GM12873 (cell line): ENCODE measurements at regions not wholly inside any gene's neighbourhood (a gene's known extent, or its start where the extent isn't known, plus 50 kb on each side); places are given as distances from the start of the nearest gene placed in this dataset.

Experiments used
- TF ChIP-seq, protein P1 (sequence below): IDR thresholded peaks from 2 replicates; pipeline ENCODE4 v1.5.1; 2012; ENCODE audit warnings: low read depth, mild to moderate bottlenecking, moderate library complexity, low read length, control low read depth; ENCODE audit not compliant: insufficient read depth; ENCODE audit errors: missing control alignments

- TF ChIP-seq, protein P1, sequence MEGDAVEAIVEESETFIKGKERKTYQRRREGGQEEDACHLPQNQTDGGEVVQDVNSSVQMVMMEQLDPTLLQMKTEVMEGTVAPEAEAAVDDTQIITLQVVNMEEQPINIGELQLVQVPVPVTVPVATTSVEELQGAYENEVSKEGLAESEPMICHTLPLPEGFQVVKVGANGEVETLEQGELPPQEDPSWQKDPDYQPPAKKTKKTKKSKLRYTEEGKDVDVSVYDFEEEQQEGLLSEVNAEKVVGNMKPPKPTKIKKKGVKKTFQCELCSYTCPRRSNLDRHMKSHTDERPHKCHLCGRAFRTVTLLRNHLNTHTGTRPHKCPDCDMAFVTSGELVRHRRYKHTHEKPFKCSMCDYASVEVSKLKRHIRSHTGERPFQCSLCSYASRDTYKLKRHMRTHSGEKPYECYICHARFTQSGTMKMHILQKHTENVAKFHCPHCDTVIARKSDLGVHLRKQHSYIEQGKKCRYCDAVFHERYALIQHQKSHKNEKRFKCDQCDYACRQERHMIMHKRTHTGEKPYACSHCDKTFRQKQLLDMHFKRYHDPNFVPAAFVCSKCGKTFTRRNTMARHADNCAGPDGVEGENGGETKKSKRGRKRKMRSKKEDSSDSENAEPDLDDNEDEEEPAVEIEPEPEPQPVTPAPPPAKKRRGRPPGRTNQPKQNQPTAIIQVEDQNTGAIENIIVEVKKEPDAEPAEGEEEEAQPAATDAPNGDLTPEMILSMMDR = no peak
Measured at GRCh38 chr2:171266102-171266501, 105.4 kb upstream of the TLK1 start.

DNA sequence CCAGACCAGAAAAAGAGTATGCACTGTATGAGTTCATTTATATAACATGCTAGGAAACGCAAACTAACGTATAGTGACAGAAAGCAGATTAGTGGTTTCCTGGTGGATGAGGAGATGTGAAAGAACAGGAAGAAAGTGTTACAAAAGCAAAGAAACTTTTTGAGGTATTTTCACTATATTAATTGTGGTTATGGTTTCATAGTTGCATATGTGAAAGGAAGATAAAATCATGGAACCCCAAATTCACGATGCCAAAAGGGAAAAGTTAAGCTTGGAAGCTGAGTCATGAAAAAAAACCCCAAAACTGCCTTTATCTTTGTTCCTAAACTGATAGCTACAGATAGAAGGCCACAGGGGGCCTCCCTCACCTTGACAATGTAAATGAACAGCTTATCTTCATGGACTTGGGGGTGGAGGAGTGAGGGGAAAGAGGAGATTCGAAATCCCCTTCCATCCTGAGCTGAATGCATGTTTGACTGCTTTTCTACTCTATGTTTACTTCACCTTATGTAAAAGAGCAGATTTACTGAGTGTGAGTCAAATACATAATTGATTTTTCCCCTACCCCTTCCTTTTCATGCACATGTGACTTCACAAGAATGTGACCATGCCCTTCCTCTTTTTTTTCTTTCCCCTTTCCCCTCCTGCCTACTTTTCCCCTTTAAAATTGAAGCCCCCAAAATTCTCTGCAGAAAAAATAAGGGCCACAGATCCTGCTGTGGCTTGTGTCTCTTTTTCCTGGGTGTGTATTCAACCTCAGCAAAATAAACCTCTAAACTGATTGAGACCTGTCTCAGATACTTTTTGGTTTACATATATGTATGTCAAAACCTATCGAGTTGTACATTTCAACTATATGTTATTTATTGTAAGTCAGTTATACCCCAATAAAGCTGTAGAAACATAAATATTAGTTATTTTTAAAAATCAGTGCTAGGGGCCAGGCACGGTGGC is 100.1 kb upstream of the TLK1 start:
- TF ChIP-seq, protein P1 = peak; percentile 18

DNA sequence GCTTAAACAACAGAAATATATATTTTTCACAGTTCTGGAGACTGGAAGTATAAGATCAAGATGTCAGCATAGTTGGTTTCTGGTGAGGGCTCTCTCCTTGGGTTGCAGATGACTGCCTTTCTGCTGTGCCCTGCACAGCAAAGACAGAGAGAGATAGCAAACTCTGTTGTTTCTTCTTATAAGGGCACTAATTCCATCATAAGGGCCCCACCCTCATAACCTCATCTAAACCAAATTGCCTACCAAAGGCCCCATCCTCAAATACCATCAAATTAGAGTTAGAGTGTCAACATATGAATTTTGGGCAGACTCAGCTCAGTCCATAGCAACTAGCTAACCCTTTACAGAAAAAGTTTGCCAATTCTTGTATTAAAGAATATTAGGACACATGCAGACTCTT is 94.0 kb upstream of the TLK1 start:
- TF ChIP-seq, protein P1 = no peak

DNA sequence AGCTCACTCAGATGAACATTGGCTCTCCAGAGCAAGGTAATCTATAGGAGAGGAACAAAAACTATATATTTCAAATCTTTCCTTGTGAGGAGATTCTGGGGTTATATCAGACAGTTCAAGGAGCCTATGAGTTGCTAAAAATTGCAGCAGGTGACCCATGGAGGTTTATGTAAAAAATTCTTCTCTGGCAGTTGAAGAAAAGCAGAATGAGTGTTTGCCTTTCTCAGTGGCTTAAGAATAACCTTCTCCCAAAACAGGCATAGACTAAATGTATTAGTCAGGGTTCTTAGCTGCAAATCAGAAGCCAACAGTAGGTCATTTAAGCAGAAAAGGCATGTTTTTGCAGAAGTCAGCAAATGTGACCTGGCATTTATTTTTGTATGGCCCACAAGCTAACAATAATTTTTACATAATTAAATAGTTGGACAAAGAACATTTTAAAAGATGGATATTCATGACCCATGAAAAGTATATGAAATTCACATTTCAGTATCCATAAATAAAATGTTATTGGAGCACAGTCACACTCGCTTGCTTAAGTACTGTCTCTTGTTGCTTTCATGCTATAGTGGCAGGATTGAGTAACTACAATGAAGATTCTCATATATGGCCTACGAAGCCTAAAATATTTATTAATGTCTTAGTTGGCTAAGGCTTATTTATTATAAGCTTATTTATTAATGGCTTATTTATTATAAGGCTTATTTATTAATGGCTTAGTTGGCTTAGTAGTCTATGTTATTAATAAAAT is 93.4 kb upstream of the TLK1 start:
- TF ChIP-seq, protein P1 = no peak

- TF ChIP-seq, protein P1 = no peak
Measured at GRCh38 chr2:171253279-171253678, 92.6 kb upstream of the TLK1 start.

DNA sequence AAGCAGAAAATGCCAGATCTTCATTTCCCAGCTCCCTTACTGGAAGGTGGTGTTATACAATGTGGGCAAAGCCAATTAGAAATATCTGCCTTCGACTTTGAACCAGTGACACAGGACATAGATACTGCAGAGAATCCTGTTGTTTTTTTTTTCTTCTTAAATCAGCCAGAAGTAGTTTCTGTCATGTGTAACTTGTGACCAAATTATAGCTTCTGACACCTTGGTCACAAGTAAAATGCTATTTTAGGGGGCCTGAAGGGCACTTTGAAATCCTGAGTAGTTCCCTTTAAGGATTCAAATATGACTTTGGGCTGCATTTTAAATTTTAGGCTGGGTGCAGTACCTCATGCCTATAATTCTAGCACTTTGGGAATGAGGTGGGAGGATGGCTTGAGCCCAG is 89.0 kb upstream of the TLK1 start:
- TF ChIP-seq, protein P1 = no peak

GRCh38 chr2:171247741-171248662 is 87.3 kb upstream of the TLK1 start:
- TF ChIP-seq, protein P1 = no peak
